ENCODE measurements at regions not wholly inside any gene's neighbourhood (a gene's known extent, or its start where the extent isn't known, plus 50 kb on each side); places are given as distances from the start of the nearest gene placed in this dataset.

DNA sequence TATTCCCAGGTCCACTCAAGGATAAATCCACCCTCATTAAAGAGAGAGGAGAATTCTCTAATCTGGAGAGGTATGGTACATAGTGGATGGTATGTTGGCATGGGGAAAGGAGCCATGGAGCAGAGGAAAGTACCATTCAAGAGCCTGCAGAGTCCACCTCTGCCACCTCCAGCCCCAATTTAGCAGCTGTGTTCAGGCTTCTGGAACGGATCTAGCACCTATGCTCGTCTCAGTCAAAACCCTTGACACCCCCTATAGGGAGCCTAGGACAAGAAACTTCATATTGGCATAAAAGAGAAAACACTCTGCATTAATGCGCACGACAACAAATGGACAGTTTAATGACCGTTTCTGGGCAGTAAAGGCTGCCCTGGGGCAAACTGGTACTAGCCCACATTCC is 161.1 kb upstream of the FAM78B start:
- H3F3A ChIP-seq (ENCODE audit: insufficient read depth): no peaks in the 10 kb centered on the region
- no peak overlapping the region for H3K4me2 ChIP-seq (ENCODE audit: low read depth, low read length, poor library complexity, severe bottlenecking)
- no peaks in the 10 kb centered on the region for H3K79me2 ChIP-seq (ENCODE audit: insufficient read depth, low read length)
- no peak overlapping the region for H3K9ac ChIP-seq (ENCODE audit: low read length)
- no peak for TF ChIP-seq EZH2phosphoT487 (conservative IDR thresholded peaks at IDR 0.05; ENCODE audit: low read length)
- TF ChIP-seq, protein P1, sequence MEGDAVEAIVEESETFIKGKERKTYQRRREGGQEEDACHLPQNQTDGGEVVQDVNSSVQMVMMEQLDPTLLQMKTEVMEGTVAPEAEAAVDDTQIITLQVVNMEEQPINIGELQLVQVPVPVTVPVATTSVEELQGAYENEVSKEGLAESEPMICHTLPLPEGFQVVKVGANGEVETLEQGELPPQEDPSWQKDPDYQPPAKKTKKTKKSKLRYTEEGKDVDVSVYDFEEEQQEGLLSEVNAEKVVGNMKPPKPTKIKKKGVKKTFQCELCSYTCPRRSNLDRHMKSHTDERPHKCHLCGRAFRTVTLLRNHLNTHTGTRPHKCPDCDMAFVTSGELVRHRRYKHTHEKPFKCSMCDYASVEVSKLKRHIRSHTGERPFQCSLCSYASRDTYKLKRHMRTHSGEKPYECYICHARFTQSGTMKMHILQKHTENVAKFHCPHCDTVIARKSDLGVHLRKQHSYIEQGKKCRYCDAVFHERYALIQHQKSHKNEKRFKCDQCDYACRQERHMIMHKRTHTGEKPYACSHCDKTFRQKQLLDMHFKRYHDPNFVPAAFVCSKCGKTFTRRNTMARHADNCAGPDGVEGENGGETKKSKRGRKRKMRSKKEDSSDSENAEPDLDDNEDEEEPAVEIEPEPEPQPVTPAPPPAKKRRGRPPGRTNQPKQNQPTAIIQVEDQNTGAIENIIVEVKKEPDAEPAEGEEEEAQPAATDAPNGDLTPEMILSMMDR (IDR thresholded peaks at IDR 0.05; ENCODE audit: insufficient read depth, low read length, poor library complexity, severe bottlenecking): no peak
- H4K20me1 ChIP-seq (ENCODE audit: low read depth, low read length): no peaks in the 10 kb centered on the region
- H3K9me2 ChIP-seq (replicated peaks; ENCODE audit: insufficient read depth, low read length): no peaks in the 10 kb centered on the region
- H3K4me3 ChIP-seq (ENCODE audit: insufficient read depth, low read length, poor library complexity, severe bottlenecking): no peak overlapping the region
- no peak overlapping the region for H3K27ac ChIP-seq (ENCODE audit: low read depth, low read length)
- H2AFZ ChIP-seq (ENCODE audit: low read depth, low read length, severe bottlenecking): no peak overlapping the region
- H3K9me3 ChIP-seq (ENCODE audit: insufficient read depth, low read length): no peaks in the 10 kb centered on the region
- H3K36me3 ChIP-seq (ENCODE audit: low read length): no peaks in the 10 kb centered on the region
- no peaks in the 10 kb centered on the region for H3K27me3 ChIP-seq (ENCODE audit: low read length)

DNA sequence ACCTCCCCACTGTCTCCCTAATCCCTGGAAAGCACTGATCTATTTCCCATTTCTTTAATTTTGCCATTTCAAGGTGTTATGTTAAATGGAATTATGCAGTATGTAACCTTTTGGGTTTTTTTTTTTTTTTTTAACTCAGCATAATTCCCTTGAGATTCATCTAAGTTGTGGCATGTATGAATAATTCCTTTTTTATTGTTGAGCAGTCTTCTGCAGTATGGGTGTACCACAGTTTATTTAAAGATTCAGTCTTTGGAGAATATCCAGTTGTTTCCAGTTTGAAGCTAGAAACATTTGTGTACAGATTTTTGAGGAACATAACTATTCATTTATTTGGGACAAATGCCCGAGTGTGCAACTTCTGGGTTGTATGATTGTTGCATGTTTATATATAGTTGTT is 162.2 kb upstream of the FAM78B start:
- Histone ChIP-seq H3K27ac (ENCODE audit: low read depth, low read length) (no peak overlapping the region), H3F3A (ENCODE audit: insufficient read depth) (no peaks in the 10 kb centered on the region), H3K9me3 (ENCODE audit: insufficient read depth, low read length) (no peaks in the 10 kb centered on the region), H3K36me3 (ENCODE audit: low read length) (no peaks in the 10 kb centered on the region), H3K4me2 (ENCODE audit: low read depth, low read length, poor library complexity, severe bottlenecking) (no peak overlapping the region), H3K9ac (ENCODE audit: low read length) (no peak overlapping the region), H3K27me3 (ENCODE audit: low read length) (no peaks in the 10 kb centered on the region), H4K20me1 (ENCODE audit: low read depth, low read length) (no peaks in the 10 kb centered on the region), H3K9me2 (replicated peaks; ENCODE audit: insufficient read depth, low read length) (no peaks in the 10 kb centered on the region), H3K79me2 (ENCODE audit: insufficient read depth, low read length) (no peaks in the 10 kb centered on the region), H3K4me3 (ENCODE audit: insufficient read depth, low read length, poor library complexity, severe bottlenecking) (no peak overlapping the region), H2AFZ (ENCODE audit: low read depth, low read length, severe bottlenecking) (no peak overlapping the region)
- TF ChIP-seq, protein P1 (IDR thresholded peaks at IDR 0.05; ENCODE audit: insufficient read depth, low read length, poor library complexity, severe bottlenecking): no peak
- no peak for TF ChIP-seq EZH2phosphoT487 (conservative IDR thresholded peaks at IDR 0.05; ENCODE audit: low read length)

DNA sequence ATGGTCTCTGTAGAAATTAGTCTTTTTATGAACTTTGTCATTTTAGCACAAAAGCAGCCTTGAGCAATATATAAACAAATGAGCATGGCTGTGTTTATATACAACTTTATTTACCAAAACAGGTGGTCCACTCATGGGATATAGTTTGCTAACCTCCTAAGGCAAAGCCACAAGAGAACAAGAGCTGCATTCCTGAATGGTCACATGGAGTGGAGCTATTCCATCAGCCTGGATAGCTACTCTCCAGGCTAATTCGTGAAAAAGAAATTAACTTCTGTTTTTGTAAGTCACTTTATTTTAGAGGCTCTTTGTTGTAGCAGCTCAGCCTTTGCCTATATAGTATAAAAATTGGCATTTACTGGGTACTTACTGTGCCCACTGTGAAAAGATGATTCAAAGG is 163.3 kb upstream of the FAM78B start:
- Histone ChIP-seq H3K4me2 (ENCODE audit: low read depth, low read length, poor library complexity, severe bottlenecking) (no peak overlapping the region), H3K9ac (ENCODE audit: low read length) (no peak overlapping the region), H2AFZ (ENCODE audit: low read depth, low read length, severe bottlenecking) (no peak overlapping the region), H3K9me2 (replicated peaks; ENCODE audit: insufficient read depth, low read length) (no peaks in the 10 kb centered on the region), H3K27me3 (ENCODE audit: low read length) (no peaks in the 10 kb centered on the region), H4K20me1 (ENCODE audit: low read depth, low read length) (no peaks in the 10 kb centered on the region), H3K4me3 (ENCODE audit: insufficient read depth, low read length, poor library complexity, severe bottlenecking) (no peak overlapping the region), H3K79me2 (ENCODE audit: insufficient read depth, low read length) (no peaks in the 10 kb centered on the region), H3K27ac (ENCODE audit: low read depth, low read length) (no peak overlapping the region), H3K9me3 (ENCODE audit: insufficient read depth, low read length) (no peaks in the 10 kb centered on the region), H3F3A (ENCODE audit: insufficient read depth) (no peaks in the 10 kb centered on the region), H3K36me3 (ENCODE audit: low read length) (no peaks in the 10 kb centered on the region)
- TF ChIP-seq, protein P1 (IDR thresholded peaks at IDR 0.05; ENCODE audit: insufficient read depth, low read length, poor library complexity, severe bottlenecking): no peak
- TF ChIP-seq EZH2phosphoT487 (conservative IDR thresholded peaks at IDR 0.05; ENCODE audit: low read length): no peak
